PC-3 (cell line): ENCODE measurements at regions not wholly inside any gene's neighbourhood (a gene's known extent, or its start where the extent isn't known, plus 50 kb on each side); places are given as distances from the start of the nearest gene placed in this dataset.

ENCODE experiments used
- EZH2 ChIP-seq: fragments of 300-600 bp; sonication (generic); IDR thresholded peaks from one replicate; pipeline ENCODE4 v1.6.1; 2017; ENCODE audit warnings: antibody characterized with exemption, mild to moderate bottlenecking, low read length; ENCODE audit not compliant: unreplicated experiment
- EZH2phosphoT487 ChIP-seq: fragments of 300-600 bp; sonication (generic); IDR thresholded peaks from 2 replicates; pipeline ENCODE4 v1.6.1; 2018; ENCODE audit warnings: mild to moderate bottlenecking, antibody characterized with exemption, low read length, borderline replicate concordance
- TF ChIP-seq, protein P1 (sequence below): fragments of 300-600 bp; sonication (generic); conservative IDR thresholded peaks from 2 replicates; pipeline ENCODE4 v1.5.1; 2017; ENCODE audit warnings: antibody characterized with exemption, low read depth, mild to moderate bottlenecking, low read length

DNA sequence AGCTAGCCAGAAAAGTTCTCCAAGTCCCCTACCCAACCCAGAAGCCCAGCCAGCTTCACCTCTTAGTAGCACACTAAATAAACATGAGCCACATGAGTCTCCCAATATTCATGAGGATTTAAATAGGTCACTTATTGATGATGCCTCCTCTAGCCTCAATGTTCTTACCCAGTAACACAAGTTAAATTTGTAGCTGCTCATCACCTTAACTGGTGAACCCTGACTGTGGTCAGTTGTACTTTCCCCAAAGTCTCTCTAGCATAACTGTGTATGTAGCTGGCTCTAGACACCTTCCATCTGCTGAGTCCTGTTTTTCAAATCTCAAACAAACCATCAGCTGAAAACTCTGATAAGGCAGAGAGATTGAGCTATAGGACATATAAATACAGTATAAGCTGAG is 100.3 kb upstream of the ELAVL2 start:
- TF ChIP-seq, protein P1, sequence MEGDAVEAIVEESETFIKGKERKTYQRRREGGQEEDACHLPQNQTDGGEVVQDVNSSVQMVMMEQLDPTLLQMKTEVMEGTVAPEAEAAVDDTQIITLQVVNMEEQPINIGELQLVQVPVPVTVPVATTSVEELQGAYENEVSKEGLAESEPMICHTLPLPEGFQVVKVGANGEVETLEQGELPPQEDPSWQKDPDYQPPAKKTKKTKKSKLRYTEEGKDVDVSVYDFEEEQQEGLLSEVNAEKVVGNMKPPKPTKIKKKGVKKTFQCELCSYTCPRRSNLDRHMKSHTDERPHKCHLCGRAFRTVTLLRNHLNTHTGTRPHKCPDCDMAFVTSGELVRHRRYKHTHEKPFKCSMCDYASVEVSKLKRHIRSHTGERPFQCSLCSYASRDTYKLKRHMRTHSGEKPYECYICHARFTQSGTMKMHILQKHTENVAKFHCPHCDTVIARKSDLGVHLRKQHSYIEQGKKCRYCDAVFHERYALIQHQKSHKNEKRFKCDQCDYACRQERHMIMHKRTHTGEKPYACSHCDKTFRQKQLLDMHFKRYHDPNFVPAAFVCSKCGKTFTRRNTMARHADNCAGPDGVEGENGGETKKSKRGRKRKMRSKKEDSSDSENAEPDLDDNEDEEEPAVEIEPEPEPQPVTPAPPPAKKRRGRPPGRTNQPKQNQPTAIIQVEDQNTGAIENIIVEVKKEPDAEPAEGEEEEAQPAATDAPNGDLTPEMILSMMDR = no peak
- TF ChIP-seq EZH2phosphoT487 (no peak), EZH2 (no peak)
